ENCODE measurements at regions not wholly inside any gene's neighbourhood (a gene's known extent, or its start where the extent isn't known, plus 50 kb on each side); places are given as distances from the start of the nearest gene placed in this dataset.

GRCh38 chr10:44238212-44238611, 146.7 kb downstream of the CXCL12 start:
- no peak for DNase-seq (ENCODE audit: low spot score)
- Mint-ChIP-seq H3K36me3 (no peaks in the 10 kb centered on the region), H3K27me3 (peaks cover 0 to 9% of the 10 kb centered on the region in 2 donors), H3K27ac (no peak overlapping the region), H3K4me3 (no peak overlapping the region), H3K4me1 (ENCODE audit: low read depth in 2 of 2) (peaks cover 0 to 4% of the 10 kb centered on the region in 2 donors), H3K9me3 (peaks cover 5% of the 10 kb centered on the region)
- no peak for ATAC-seq

DNA sequence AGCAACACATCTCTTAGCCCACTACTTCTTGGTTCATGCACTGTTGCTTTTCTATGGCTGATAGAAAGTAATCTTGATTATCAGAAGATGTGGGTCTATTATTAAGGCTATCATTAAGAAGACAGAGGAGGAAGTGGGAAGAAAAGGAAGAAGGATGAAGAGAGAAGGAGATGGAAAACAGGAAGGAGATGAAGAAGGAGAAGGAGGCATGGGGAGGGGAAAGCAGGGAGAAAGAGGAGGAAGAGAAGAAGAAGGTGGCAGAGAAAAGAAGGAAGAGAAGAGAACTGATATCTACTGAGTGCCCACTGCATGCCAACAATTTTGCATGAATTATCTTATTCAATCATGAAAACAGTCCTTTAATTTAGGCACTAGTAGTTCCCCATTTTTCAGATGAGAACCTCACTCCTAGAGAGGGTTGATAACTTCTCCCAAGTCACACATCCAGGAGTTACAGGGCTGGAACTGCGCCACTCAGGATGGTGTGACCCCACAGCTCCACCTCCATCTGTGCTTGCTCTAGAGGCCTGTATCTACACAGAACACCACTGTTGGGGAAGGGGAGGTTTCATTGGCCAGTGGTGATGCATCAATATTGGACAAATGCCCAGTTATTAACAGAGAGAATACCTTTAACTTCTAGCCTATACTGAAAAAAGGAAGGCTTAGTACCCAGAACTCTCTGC, 147.4 kb downstream of the CXCL12 start:
- ATAC-seq = no peak
- no peaks in the 10 kb centered on the region for H3K4me1 Mint-ChIP-seq (ENCODE audit: low read depth in 2 of 2)
- no peaks in the 10 kb centered on the region for H3K9me3 Mint-ChIP-seq
- DNase-seq (ENCODE audit: low spot score) = no peak
- no peak overlapping the region for H3K27ac Mint-ChIP-seq
- H3K4me3 Mint-ChIP-seq = no peak overlapping the region
- no peaks in the 10 kb centered on the region for H3K36me3 Mint-ChIP-seq
- H3K27me3 Mint-ChIP-seq = peaks cover 6 to 9% of the 10 kb centered on the region in 2 donors

DNA sequence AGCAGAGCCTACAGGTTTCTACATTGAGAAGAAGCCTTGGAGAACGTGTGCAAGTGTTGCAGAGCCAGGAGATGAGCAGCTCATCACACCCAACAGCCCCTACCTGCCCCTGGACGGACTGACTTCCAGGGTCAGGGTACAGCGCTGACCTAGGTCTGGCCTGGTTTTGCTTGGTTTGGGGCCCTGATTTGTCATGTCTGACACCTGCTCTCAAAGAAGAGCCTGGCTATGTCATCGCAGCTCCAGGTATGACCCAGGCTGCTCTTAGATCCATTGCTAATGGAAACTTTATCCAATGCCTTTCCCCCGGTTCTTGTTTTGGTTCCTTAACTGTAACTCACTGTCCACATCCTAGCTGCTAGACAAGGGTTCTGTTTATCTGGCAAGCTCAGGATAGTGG, 149.5 kb downstream of the CXCL12 start:
- no peaks in the 10 kb centered on the region for H3K36me3 Mint-ChIP-seq
- ATAC-seq = no peak

GRCh38 chr10:44234483-44234875, 150.4 kb downstream of the CXCL12 start:
- H3K27ac Mint-ChIP-seq = no peak overlapping the region
- H3K9me3 Mint-ChIP-seq = peaks cover 4% of the 10 kb centered on the region

More for the DNA sequence above, 149.5 kb downstream of the CXCL12 start:
- Mint-ChIP-seq H3K9me3 (peaks cover 3% of the 10 kb centered on the region), H3K27me3 (peaks cover 12 to 14% of the 10 kb centered on the region in 2 donors), H3K27ac (no peak overlapping the region), H3K4me1 (ENCODE audit: low read depth in 2 of 2) (no peaks in the 10 kb centered on the region), H3K4me3 (no peak overlapping the region)
- DNase-seq (ENCODE audit: low spot score) = no peak

DNA sequence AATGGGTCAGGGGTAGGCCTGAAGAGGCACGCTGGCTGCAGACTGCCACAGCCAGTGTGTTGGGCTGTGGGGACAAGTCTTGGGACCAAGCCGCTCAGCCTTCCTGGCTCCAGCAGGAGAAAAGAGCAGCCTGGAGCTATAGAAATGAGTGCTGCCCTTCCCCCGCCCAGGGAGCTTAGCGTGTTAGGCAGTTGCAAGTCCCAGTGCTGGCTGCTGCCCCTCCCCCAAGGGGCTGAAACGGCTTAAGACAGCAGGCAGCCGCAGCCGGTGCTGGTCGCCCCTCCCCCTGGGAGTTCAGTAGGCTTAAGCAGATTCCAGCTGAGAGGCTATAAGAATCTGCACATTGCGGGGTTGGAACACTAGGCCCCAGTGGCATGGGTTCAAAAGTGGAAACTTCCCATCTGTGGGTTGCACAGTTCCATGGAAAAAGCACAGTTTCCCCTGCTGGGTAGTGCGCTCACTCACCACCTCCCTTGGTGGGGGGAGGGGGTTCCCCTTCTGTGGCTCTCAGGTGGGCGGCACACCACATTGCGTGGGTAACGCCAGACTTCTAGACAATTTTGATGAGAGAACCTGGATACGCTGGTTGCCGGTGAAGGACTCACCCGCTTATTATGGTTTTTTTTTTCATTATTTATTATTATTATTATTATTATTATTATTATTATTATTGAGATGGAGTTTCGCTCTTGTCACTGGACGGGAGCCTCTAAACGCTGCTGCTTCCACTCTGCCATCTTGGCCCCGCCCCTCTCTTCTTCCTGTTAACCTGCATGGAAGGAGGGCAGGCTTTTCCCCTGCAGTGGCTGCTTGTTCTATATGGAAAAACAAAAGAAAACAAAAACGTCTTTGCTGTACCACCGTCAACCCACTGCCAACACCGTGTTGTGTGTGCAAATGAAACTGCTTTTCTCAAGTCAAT, 151.1 kb downstream of the CXCL12 start:
- no peak overlapping the region for H3K4me3 Mint-ChIP-seq
- no peaks in the 10 kb centered on the region for H3K4me1 Mint-ChIP-seq (ENCODE audit: low read depth in 2 of 2)
- H3K36me3 Mint-ChIP-seq = no peaks in the 10 kb centered on the region
- no peak overlapping the region for H3K27ac Mint-ChIP-seq
- peaks cover 10 to 14% of the 10 kb centered on the region in 2 donors for H3K27me3 Mint-ChIP-seq
- H3K9me3 Mint-ChIP-seq = peaks cover 4% of the 10 kb centered on the region
- ATAC-seq = no peak
- DNase-seq (ENCODE audit: low spot score) = no peak

More at GRCh38 chr10:44234483-44234875, 150.4 kb downstream of the CXCL12 start:
- H3K27me3 Mint-ChIP-seq = peaks cover 12 to 14% of the 10 kb centered on the region in 2 donors
- no peak for ATAC-seq
- no peaks in the 10 kb centered on the region for H3K36me3 Mint-ChIP-seq
- no peak for DNase-seq (ENCODE audit: low spot score)
- no peak overlapping the region for H3K4me3 Mint-ChIP-seq
- no peaks in the 10 kb centered on the region for H3K4me1 Mint-ChIP-seq (ENCODE audit: low read depth in 2 of 2)

GRCh38 chr10:44217274-44217820, 167.6 kb downstream of the CXCL12 start:
- DNase-seq (ENCODE audit: low spot score) = no peak
- peaks cover 25 to 34% of the 10 kb centered on the region in 2 donors for H3K27me3 Mint-ChIP-seq
- no peaks in the 10 kb centered on the region for H3K36me3 Mint-ChIP-seq
- H3K27ac Mint-ChIP-seq = no peak overlapping the region
- no peaks in the 10 kb centered on the region for H3K4me1 Mint-ChIP-seq (ENCODE audit: low read depth in 2 of 2)
- no peak overlapping the region for H3K4me3 Mint-ChIP-seq
- no peak for ATAC-seq
- peaks cover 3% of the 10 kb centered on the region for H3K9me3 Mint-ChIP-seq

GRCh38 chr10:44216073-44216472, 168.8 kb downstream of the CXCL12 start:
- H3K27me3 Mint-ChIP-seq = peaks cover 25 to 34% of the 10 kb centered on the region in 2 donors
- H3K4me1 Mint-ChIP-seq (ENCODE audit: low read depth in 2 of 2) = no peaks in the 10 kb centered on the region
- H3K27ac Mint-ChIP-seq = no peak overlapping the region
- H3K36me3 Mint-ChIP-seq = no peaks in the 10 kb centered on the region
- peaks cover 3% of the 10 kb centered on the region for H3K9me3 Mint-ChIP-seq
- ATAC-seq = no peak
- DNase-seq (ENCODE audit: low spot score) = no peak
- no peak overlapping the region for H3K4me3 Mint-ChIP-seq

GRCh38 chr10:44209811-44210210, 175.1 kb downstream of the CXCL12 start:
- H3K27ac Mint-ChIP-seq = no peak overlapping the region
- no peaks in the 10 kb centered on the region for H3K36me3 Mint-ChIP-seq
- ATAC-seq = no peak
- H3K27me3 Mint-ChIP-seq = peaks cover 14% of the 10 kb centered on the region in 2 donors
- H3K4me1 Mint-ChIP-seq (ENCODE audit: low read depth in 2 of 2) = no peaks in the 10 kb centered on the region
- no peak for DNase-seq (ENCODE audit: low spot score)
- no peaks in the 10 kb centered on the region for H3K9me3 Mint-ChIP-seq
- H3K4me3 Mint-ChIP-seq = no peak overlapping the region

GRCh38 chr10:44207160-44207559, 177.7 kb downstream of the CXCL12 start:
- ATAC-seq (peak in 1 of 2 donors; percentile 54), DNase-seq (ENCODE audit: low spot score) (no peak)
- Mint-ChIP-seq H3K9me3 (no peaks in the 10 kb centered on the region), H3K27ac (no peak overlapping the region), H3K36me3 (no peaks in the 10 kb centered on the region), H3K4me1 (ENCODE audit: low read depth in 2 of 2) (no peaks in the 10 kb centered on the region), H3K27me3 (peaks cover 9 to 15% of the 10 kb centered on the region in 2 donors), H3K4me3 (no peak overlapping the region)

DNA sequence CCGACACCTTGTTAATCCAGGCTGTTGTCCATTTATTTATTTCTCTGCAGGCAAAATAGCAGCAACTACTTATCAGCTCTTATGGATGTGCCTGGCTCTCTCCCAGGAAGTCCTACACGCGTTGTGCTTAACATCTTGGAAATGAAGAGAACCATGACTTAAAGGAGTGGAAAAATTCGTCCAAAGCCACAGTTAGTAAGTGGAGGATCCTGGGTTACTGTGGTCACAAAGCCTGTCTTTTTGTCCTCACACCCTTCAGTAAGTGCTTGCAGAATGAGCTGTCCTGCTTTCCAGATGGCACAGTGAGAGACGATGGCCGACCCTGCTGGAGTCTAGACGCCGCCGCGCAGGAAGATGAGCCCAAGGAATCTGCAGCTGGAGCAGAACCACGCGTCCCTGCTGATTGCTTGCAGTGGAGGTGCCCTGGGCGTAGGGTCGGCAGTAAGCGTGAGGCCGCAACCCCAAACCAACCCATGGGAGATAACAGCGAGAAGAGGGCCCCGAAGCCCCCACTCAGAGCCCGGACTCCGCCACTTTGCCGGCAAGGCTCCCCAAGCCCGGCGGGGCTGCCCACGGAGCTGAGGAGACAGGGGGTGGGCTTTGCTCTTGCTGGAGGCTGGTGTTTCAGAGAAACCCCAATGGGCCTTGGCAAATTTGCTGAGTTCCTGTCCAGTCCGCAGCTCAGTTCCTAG, 178.6 kb downstream of the CXCL12 start:
- Mint-ChIP-seq H3K9me3 (no peaks in the 10 kb centered on the region), H3K27ac (no peak overlapping the region), H3K4me3 (no peak overlapping the region), H3K4me1 (ENCODE audit: low read depth in 2 of 2) (no peaks in the 10 kb centered on the region), H3K36me3 (no peaks in the 10 kb centered on the region), H3K27me3 (peaks cover 9 to 15% of the 10 kb centered on the region in 2 donors)
- DNase-seq (ENCODE audit: low spot score) (no peak), ATAC-seq (no peak)

DNA sequence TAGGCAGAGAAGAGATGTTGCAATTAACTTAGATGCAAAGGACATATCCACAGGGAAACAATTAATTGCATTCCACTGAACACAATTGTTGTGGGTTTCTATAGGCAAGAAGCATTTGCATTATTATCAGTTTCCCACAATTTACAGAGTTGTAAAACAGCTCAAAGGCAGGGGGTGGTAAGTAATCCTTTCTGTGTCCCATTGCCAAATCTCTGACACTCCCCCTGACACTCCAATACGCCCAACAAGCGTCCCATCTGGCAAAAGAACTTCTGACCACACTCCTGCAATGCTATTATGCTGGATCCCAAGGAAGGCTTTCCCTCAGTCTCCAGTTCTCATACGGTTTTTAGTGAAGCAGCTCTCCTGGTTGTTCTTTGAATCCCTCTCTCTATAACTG, 179.8 kb downstream of the CXCL12 start:
- H3K27me3 Mint-ChIP-seq = peaks cover 7 to 10% of the 10 kb centered on the region in 2 donors
- H3K9me3 Mint-ChIP-seq = no peaks in the 10 kb centered on the region
- H3K36me3 Mint-ChIP-seq = no peaks in the 10 kb centered on the region
- DNase-seq (ENCODE audit: low spot score) (no peak), ATAC-seq (no peak)
- no peak overlapping the region for H3K4me3 Mint-ChIP-seq
- H3K27ac Mint-ChIP-seq = no peak overlapping the region
- no peaks in the 10 kb centered on the region for H3K4me1 Mint-ChIP-seq (ENCODE audit: low read depth in 2 of 2)

GRCh38 chr10:44203535-44203934, 181.4 kb downstream of the CXCL12 start:
- H3K27me3 Mint-ChIP-seq = peaks cover 6 to 8% of the 10 kb centered on the region in 2 donors
- no peaks in the 10 kb centered on the region for H3K36me3 Mint-ChIP-seq
- no peak for DNase-seq (ENCODE audit: low spot score)

GRCh38 chr10:44202952-44203351, 181.9 kb downstream of the CXCL12 start:
- no peak overlapping the region for H3K4me3 Mint-ChIP-seq
- no peaks in the 10 kb centered on the region for H3K9me3 Mint-ChIP-seq
- no peaks in the 10 kb centered on the region for H3K4me1 Mint-ChIP-seq (ENCODE audit: low read depth in 2 of 2)
- no peaks in the 10 kb centered on the region for H3K36me3 Mint-ChIP-seq
- DNase-seq (ENCODE audit: low spot score) (no peak), ATAC-seq (no peak)
- H3K27me3 Mint-ChIP-seq = peaks cover 3 to 8% of the 10 kb centered on the region in 2 donors
- no peak overlapping the region for H3K27ac Mint-ChIP-seq

More at GRCh38 chr10:44203535-44203934, 181.4 kb downstream of the CXCL12 start:
- H3K27ac Mint-ChIP-seq = no peak overlapping the region
- no peaks in the 10 kb centered on the region for H3K9me3 Mint-ChIP-seq
- no peak for ATAC-seq
- no peaks in the 10 kb centered on the region for H3K4me1 Mint-ChIP-seq (ENCODE audit: low read depth in 2 of 2)
- no peak overlapping the region for H3K4me3 Mint-ChIP-seq

Data from natural killer cell treated with Interleukin-12 subunit alpha and Interleukin-12 subunit beta and Interleukin-15 and Interleukin-18, amount 100 ng/mL, for 72 hours (primary cell).